ENCODE measurements at regions not wholly inside any gene's neighbourhood (a gene's known extent, or its start where the extent isn't known, plus 50 kb on each side); places are given as distances from the start of the nearest gene placed in this dataset.

DNA sequence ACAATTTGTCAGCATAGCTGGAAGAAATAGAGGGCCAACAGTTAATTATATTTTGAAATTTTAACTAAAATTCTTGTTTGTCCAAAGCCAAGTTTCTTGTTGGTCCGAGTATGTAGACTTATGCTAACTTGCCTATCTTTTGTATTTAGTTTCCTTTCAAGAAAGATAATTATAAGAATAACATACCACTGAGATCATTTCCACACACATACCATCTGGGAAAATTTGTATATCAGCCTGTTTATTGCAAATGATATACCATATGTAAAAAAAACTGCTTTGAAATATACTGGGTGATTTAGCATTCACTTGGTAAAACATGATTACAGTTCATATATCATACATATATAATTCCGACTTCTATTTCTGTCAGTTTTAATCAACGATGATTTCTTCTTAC lies 84.7 kb upstream of the ANKRD50 start:
- no peak for FAIRE-seq
- BruUV-seq (replicated peaks): no TSS peak

More for the DNA sequence above, 84.7 kb upstream of the ANKRD50 start:
- no peak for DNase-seq (ENCODE audit: low read depth, low spot score)
- ChIA-PET POLR2A (no interaction called here), CTCF (interaction anchor here (1.4 kb wide), 1 partner anchor 8 kb away, joined by 4 read pairs; no protein-coding TSS in a partner anchor)
- no peaks in the 10 kb centered on the region for H3K36me3 ChIP-seq (ENCODE audit: control insufficient read depth in 2 of 2, extremely low read depth in 1 of 2, insufficient read depth in 2 of 2, low read length in 2 of 2)
- H3K27ac ChIP-seq (ENCODE audit: insufficient read depth, low read depth, low read length): no peak overlapping the region
- H3K4me3 ChIP-seq (replicated peaks in 1 of 3; ENCODE audit: insufficient read depth in 1 of 3, low read depth in 1 of 3, low read length in 3 of 3): no peak overlapping the region
- H4K20me1 ChIP-seq (replicated peaks; ENCODE audit: control insufficient read depth, extremely low read depth, insufficient read depth, low read length): no peaks in the 10 kb centered on the region
- no peak for TF ChIP-seq GATA2 (IDR thresholded peaks at IDR 0.05; ENCODE audit: insufficient read depth, insufficient read length, low read depth, low read length)
- TF ChIP-seq POLR2AphosphoS5 (IDR thresholded peaks at IDR 0.05; ENCODE audit: insufficient read depth, low read depth, low read length): no peak
- TF ChIP-seq, protein P1, sequence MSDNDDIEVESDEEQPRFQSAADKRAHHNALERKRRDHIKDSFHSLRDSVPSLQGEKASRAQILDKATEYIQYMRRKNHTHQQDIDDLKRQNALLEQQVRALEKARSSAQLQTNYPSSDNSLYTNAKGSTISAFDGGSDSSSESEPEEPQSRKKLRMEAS (IDR thresholded peaks at IDR 0.05; ENCODE audit: insufficient read depth, insufficient read length): no peak
- TF ChIP-seq, protein P2, sequence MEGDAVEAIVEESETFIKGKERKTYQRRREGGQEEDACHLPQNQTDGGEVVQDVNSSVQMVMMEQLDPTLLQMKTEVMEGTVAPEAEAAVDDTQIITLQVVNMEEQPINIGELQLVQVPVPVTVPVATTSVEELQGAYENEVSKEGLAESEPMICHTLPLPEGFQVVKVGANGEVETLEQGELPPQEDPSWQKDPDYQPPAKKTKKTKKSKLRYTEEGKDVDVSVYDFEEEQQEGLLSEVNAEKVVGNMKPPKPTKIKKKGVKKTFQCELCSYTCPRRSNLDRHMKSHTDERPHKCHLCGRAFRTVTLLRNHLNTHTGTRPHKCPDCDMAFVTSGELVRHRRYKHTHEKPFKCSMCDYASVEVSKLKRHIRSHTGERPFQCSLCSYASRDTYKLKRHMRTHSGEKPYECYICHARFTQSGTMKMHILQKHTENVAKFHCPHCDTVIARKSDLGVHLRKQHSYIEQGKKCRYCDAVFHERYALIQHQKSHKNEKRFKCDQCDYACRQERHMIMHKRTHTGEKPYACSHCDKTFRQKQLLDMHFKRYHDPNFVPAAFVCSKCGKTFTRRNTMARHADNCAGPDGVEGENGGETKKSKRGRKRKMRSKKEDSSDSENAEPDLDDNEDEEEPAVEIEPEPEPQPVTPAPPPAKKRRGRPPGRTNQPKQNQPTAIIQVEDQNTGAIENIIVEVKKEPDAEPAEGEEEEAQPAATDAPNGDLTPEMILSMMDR (IDR thresholded peaks at IDR 0.05; ENCODE audit: extremely low read depth in 1 of 2, insufficient read depth in 1 of 2, low read depth in 1 of 2, low read length in 2 of 2): no peak
- no peak for TF ChIP-seq MYC (IDR thresholded peaks at IDR 0.05; ENCODE audit: low read depth, low read length)
- no peak for TF ChIP-seq POLR2A (IDR thresholded peaks at IDR 0.05; ENCODE audit: low read depth, low read length)
- TF ChIP-seq EZH2 (IDR thresholded peaks at IDR 0.05; ENCODE audit: borderline replicate concordance, low read depth, low read length, severe bottlenecking): no peak
- TF ChIP-seq JUN (IDR thresholded peaks at IDR 0.05; ENCODE audit: borderline replicate concordance, insufficient read depth, insufficient read length, low read depth): no peak
- no peak for TF ChIP-seq FOS (IDR thresholded peaks at IDR 0.05; ENCODE audit: borderline replicate concordance, insufficient read depth, low read length)
- no peaks in the 10 kb centered on the region for H3K9me1 ChIP-seq (replicated peaks; ENCODE audit: control insufficient read depth, extremely low read depth, insufficient read depth, low read length)
- no peak overlapping the region for H3K9ac ChIP-seq (replicated peaks; ENCODE audit: extremely low read depth, insufficient read depth, low read length)
- intact Hi-C loops (cut with micrococcal nuclease): no loop called here
- H3K9me3 ChIP-seq (replicated peaks; ENCODE audit: control insufficient read depth, insufficient read depth, low read length): no peaks in the 10 kb centered on the region
- no peaks in the 10 kb centered on the region for H3K79me2 ChIP-seq (ENCODE audit: control insufficient read depth, insufficient read depth, low read length)
- no peak overlapping the region for H3K4me2 ChIP-seq (ENCODE audit: insufficient read depth, low read length)
- H3K4me1 ChIP-seq (ENCODE audit: control insufficient read depth, extremely low read depth, insufficient read depth, low read length): no peaks in the 10 kb centered on the region
- H2AFZ ChIP-seq (ENCODE audit: low read depth, low read length): no peak overlapping the region
- no peaks in the 10 kb centered on the region for H3K27me3 ChIP-seq (ENCODE audit: control insufficient read depth in 2 of 2, insufficient read depth in 2 of 2, low read length in 2 of 2)
- dilution Hi-C loops (cut with MboI; ENCODE audit: extremely low pct_ligation_motif_present, low sequenced_read_pairs): no loop called here
